Endodermal cell (in vitro differentiated cells): ENCODE measurements at regions not wholly inside any gene's neighbourhood (a gene's known extent, or its start where the extent isn't known, plus 50 kb on each side); places are given as distances from the start of the nearest gene placed in this dataset.

Experiments
- DNase-seq: peaks from one replicate; pipeline ENCODE4 v3.0.0-alpha.2; 2017
- H3K27ac ChIP-seq: 2 replicates; pipeline ENCODE4 v1.5.1; 2013; ENCODE audit warnings: mild to moderate bottlenecking, low read depth, low read length, moderate library complexity
- H3K27me3 ChIP-seq: 2 replicates; pipeline ENCODE4 v1.6.1; 2013; ENCODE audit warnings: mild to moderate bottlenecking, low read length, moderate library complexity; ENCODE audit not compliant: insufficient read depth, control insufficient read depth, poor library complexity, severe bottlenecking
- H3K36me3 ChIP-seq: 2 replicates; pipeline ENCODE4 v1.7.0; 2013; ENCODE audit warnings: mild to moderate bottlenecking, low read length, moderate library complexity; ENCODE audit not compliant: control insufficient read depth, insufficient read depth
- H3K4me1 ChIP-seq: one replicate; pipeline ENCODE4 v1.7.0; 2013; ENCODE audit warnings: low read length; ENCODE audit not compliant: control insufficient read depth, insufficient read depth
- H3K4me3 ChIP-seq: 2 replicates; pipeline ENCODE4 v1.5.1; 2013; ENCODE audit warnings: mild to moderate bottlenecking, low read length, moderate library complexity
- H3K9ac ChIP-seq: 2 replicates; pipeline ENCODE4 v1.6.1; 2013; ENCODE audit warnings: mild to moderate bottlenecking, low read length, moderate library complexity; ENCODE audit not compliant: poor library complexity, severe bottlenecking; ENCODE audit errors: extremely low read depth
- H3K9me3 ChIP-seq: 2 replicates; pipeline ENCODE4 v1.6.1; 2013; ENCODE audit warnings: mild to moderate bottlenecking, low read length, moderate library complexity; ENCODE audit not compliant: control insufficient read depth
- H3K27ac Mint-ChIP-seq: 2 replicates; pipeline ENCODE4 v1.8.0; 2020; ENCODE audit warnings: mixed read lengths
- H3K27me3 Mint-ChIP-seq: 2 replicates; pipeline ENCODE4 v1.8.0; 2021; ENCODE audit warnings: mild to moderate bottlenecking, mixed read lengths; ENCODE audit not compliant: insufficient read depth
- H3K36me3 Mint-ChIP-seq: 2 replicates; pipeline ENCODE4 v1.8.0; 2020; ENCODE audit warnings: low read depth, mixed read lengths
- H3K4me1 Mint-ChIP-seq: 2 replicates; pipeline ENCODE4 v1.8.0; 2020; ENCODE audit warnings: mixed read lengths
- H3K4me3 Mint-ChIP-seq: 2 replicates; pipeline ENCODE4 v1.8.0; 2020; ENCODE audit warnings: mild to moderate bottlenecking, moderate library complexity, mixed read lengths
- H3K9me3 Mint-ChIP-seq: 2 replicates; pipeline ENCODE4 v1.8.0; 2020; ENCODE audit warnings: mild to moderate bottlenecking, mixed read lengths
- CTCF ChIP-seq: fragments of 200-600 bp; sonication (generic); conservative IDR thresholded peaks from 2 replicates; pipeline ENCODE4 v1.5.0; 2021; ENCODE audit warnings: antibody characterized with exemption, mild to moderate bottlenecking
- WGBS, 2 experiments: methylation state at CpG; one replicate each; pipeline versions ENCODE4 v1.1.5 to v1.1.7; 2013; ENCODE audit warnings: missing lambda C conversion rate in 2 of 2, mixed read lengths in 1 of 2; ENCODE audit not compliant: insufficient coverage in 1 of 2, insufficient read length in 1 of 2; 5-methylcytosine and 5-hydroxymethylcytosine counted together

- Histone ChIP-seq H3K9me3 (no peaks in the 10 kb centered on the region), H3K4me3 (no peak overlapping the region), H3K4me1 (no peaks in the 10 kb centered on the region), H3K9ac (no peak overlapping the region), H3K36me3 (no peaks in the 10 kb centered on the region), H3K27me3 (no peaks in the 10 kb centered on the region), H3K27ac (no peak overlapping the region)
- Mint-ChIP-seq H3K36me3 (no peaks in the 10 kb centered on the region), H3K4me1 (no peaks in the 10 kb centered on the region), H3K27ac (no peak overlapping the region), H3K27me3 (no peaks in the 10 kb centered on the region), H3K9me3 (no peaks in the 10 kb centered on the region), H3K4me3 (no peak overlapping the region)
- TF ChIP-seq CTCF: no peak
- no peak for DNase-seq
- 97 to 100% methylated on average over 1 to 2 of the region's 2 CpGs for WGBS, 2 experiments
These were observed 125.1 kb downstream of the PRRX1 start for GRCh38 chr1:170789063-170789462.

GRCh38 chr1:170790175-170790574, 126.2 kb downstream of the PRRX1 start:
- H3K36me3 Mint-ChIP-seq: no peaks in the 10 kb centered on the region
- H3K9ac ChIP-seq: no peak overlapping the region
- H3K4me3 ChIP-seq: no peak overlapping the region
- TF ChIP-seq CTCF: peak; percentile 54
- no peaks in the 10 kb centered on the region for H3K9me3 ChIP-seq
- no peaks in the 10 kb centered on the region for H3K4me1 Mint-ChIP-seq
- no peak overlapping the region for H3K4me3 Mint-ChIP-seq
- H3K9me3 Mint-ChIP-seq: no peaks in the 10 kb centered on the region
- no peak overlapping the region for H3K27ac Mint-ChIP-seq
- no peak overlapping the region for H3K27ac ChIP-seq
- 37% methylated on average over 2 of the region's 2 CpGs; no CpG with 5 or more reads in 1 of the 2 experiments for WGBS, 2 experiments
- H3K27me3 Mint-ChIP-seq: no peaks in the 10 kb centered on the region
- no peaks in the 10 kb centered on the region for H3K4me1 ChIP-seq
- no peak for DNase-seq
- no peaks in the 10 kb centered on the region for H3K27me3 ChIP-seq
- H3K36me3 ChIP-seq: no peaks in the 10 kb centered on the region

- Histone ChIP-seq H3K4me1 (no peaks in the 10 kb centered on the region), H3K9ac (no peak overlapping the region), H3K9me3 (no peaks in the 10 kb centered on the region), H3K4me3 (no peak overlapping the region), H3K36me3 (no peaks in the 10 kb centered on the region), H3K27me3 (no peaks in the 10 kb centered on the region), H3K27ac (no peak overlapping the region)
- Mint-ChIP-seq H3K27ac (no peak overlapping the region), H3K27me3 (no peaks in the 10 kb centered on the region), H3K36me3 (no peaks in the 10 kb centered on the region), H3K4me3 (no peak overlapping the region), H3K9me3 (no peaks in the 10 kb centered on the region), H3K4me1 (no peaks in the 10 kb centered on the region)
- no peak for DNase-seq
- WGBS, 2 experiments: 87 to 92% methylated on average over 2 to 3 of the region's 3 CpGs
- TF ChIP-seq CTCF: no peak
These were observed 126.7 kb downstream of the PRRX1 start for GRCh38 chr1:170790651-170791071.
